ENCODE measurements at regions not wholly inside any gene's neighbourhood (a gene's known extent, or its start where the extent isn't known, plus 50 kb on each side); places are given as distances from the start of the nearest gene placed in this dataset.
A peak's percentile ranks its signal among the peaks of the same experiment; 100 is the strongest.
"Not testable (repeated sequence)": the region's sequence is repeated elsewhere in the genome, so short reads cannot be mapped to it uniquely, and the experiment has no call there.

DNA sequence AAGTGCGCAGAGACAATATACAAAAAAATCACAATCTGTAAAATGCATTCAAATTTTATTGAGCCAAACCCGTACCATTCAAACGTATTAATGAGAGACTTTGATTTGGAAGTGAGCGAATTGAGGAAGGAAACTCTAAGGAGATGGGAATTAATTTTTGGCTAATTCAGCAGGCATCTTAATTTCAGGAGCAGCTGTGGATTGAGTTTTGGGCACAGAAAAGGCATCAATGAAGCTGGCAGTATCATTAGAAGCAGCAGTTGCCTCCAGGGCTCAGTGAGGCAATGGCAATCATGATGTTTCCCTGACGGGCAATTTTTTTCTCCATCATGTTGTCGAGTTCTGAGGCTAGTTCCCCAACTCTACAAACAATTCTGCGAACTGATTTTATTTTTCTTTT lies 2041.6 kb downstream of the NCAM2 start:
- no peaks in the 10 kb centered on the region for H3K9me3 Mint-ChIP-seq
- no peak overlapping the region for H3K4me3 Mint-ChIP-seq
- ATAC-seq (no peak), DNase-seq (no peak)
- H3K27me3 Mint-ChIP-seq: no peaks in the 10 kb centered on the region
- no peak overlapping the region for H3K27ac Mint-ChIP-seq
- no peaks in the 10 kb centered on the region for H3K4me1 Mint-ChIP-seq

DNA sequence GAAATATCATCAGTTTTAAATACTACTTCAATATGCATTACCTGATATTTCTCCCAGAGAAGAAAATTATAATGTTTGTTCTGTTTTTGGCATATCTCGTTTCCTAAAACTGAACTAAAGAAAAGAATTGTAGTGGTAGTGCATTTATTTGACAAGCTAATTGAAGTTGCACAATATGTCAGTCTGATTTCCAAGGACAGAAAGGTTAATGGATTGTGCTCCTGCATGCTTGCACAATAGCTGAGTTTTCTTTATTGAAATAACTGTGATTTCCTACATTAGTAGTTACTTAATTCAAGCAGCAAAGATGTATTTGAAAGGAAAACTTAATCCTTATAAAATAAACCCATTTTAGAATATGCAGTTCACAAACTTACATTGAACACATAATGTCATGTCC lies 2047.7 kb downstream of the NCAM2 start:
- Mint-ChIP-seq H3K4me3 (no peak overlapping the region), H3K27ac (no peak overlapping the region), H3K27me3 (no peaks in the 10 kb centered on the region), H3K4me1 (no peaks in the 10 kb centered on the region), H3K9me3 (peaks cover 0 to 4% of the 10 kb centered on the region in 2 donors)
- DNase-seq (no peak), ATAC-seq (no peak)

DNA sequence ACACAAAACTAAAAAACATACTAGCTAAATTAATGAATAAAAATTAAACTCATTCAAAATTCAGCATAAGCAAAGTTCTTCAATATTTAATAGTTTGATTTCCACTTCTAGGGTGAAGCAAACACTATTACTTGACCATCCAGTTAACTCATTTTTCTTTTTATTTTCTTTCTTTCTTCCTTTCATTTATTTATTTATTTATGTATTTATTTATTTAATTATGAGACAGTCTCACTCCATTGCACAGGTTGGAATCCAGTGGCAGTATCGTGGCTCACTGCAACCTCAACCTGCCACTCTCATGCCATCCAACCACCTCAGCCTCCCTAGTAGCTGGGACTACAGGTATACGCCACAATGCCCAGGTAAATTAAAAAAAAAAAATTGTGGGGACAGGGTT lies 2069.5 kb downstream of the NCAM2 start:
- ATAC-seq (no peak), DNase-seq (no peak)
- H3K27ac Mint-ChIP-seq: no peak overlapping the region
- H3K27me3 Mint-ChIP-seq: no peaks in the 10 kb centered on the region
- H3K4me1 Mint-ChIP-seq: no peaks in the 10 kb centered on the region
- H3K4me3 Mint-ChIP-seq: no peak overlapping the region
- H3K9me3 Mint-ChIP-seq: peaks cover 3 to 11% of the 10 kb centered on the region in 2 donors

DNA sequence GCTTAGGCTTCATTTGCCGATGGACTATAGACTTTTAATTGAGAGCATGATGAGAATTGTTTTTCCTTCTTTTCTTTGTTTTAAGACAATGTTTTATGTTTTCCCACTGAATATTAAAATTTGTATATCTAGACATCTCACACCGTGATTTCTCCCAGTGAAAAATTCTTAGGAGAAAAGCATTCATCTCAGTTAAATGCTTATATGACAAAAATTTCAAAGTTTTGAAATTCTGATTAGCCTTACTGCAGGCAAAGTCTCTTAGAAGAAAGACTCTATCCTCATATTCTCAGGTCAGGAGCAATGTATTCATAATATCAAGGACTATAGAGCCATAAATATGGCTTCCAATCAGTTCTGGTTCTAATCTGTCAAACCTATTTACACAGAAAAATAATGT lies 2085.0 kb downstream of the NCAM2 start:
- Mint-ChIP-seq H3K4me3 (no peak overlapping the region), H3K4me1 (no peaks in the 10 kb centered on the region), H3K27ac (no peak overlapping the region), H3K9me3 (no peaks in the 10 kb centered on the region), H3K27me3 (no peaks in the 10 kb centered on the region)
- ATAC-seq (no peak), DNase-seq (no peak)

DNA sequence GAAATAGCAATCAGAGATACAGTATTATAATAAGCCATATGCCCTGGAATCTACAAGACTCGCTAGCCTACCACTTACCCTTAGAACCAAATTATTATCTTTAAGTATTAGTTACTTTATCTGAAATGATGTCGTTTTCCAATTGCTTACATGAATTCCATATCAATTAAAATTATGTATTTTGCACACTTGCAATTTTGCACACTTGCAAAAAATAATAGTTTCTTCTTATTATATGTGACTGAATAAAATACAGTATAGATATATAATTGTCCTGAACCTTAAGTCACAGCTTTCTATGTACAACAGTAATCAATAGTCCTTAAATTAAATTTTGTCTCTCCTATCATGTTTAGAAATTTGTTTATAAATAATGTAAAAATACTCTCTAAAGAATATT lies 2095.1 kb downstream of the NCAM2 start:
- no peaks in the 10 kb centered on the region for H3K4me1 Mint-ChIP-seq
- H3K9me3 Mint-ChIP-seq: peaks cover 7 to 9% of the 10 kb centered on the region in 2 donors
- DNase-seq (no peak), ATAC-seq (no peak)
- no peaks in the 10 kb centered on the region for H3K27me3 Mint-ChIP-seq
- H3K4me3 Mint-ChIP-seq: no peak overlapping the region
- H3K27ac Mint-ChIP-seq: no peak overlapping the region

DNA sequence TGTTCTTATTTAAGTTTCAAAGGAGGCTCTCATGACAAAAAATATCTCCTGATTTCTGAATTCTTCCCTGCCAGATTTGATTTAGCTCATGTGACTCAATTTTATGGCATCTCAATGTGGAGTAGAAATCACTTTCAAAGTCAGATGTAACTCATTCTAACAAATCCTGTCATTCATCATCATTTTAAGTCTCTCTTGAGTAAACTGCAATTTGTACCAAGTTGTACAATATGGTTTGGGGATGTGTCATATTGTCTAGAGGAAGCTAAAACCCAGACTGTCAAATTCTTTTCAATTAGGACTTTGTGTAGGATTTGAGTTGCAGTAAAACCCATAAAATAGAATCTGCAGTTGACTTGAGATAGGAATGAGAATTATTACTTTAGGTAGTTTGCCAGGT lies 2101.0 kb downstream of the NCAM2 start:
- Mint-ChIP-seq H3K27me3 (no peaks in the 10 kb centered on the region), H3K4me1 (no peaks in the 10 kb centered on the region), H3K27ac (peak overlapping the region in 1 of 2 donors; percentile 3), H3K4me3 (no peak overlapping the region), H3K9me3 (no peaks in the 10 kb centered on the region)
- ATAC-seq (no peak), DNase-seq (no peak)

DNA sequence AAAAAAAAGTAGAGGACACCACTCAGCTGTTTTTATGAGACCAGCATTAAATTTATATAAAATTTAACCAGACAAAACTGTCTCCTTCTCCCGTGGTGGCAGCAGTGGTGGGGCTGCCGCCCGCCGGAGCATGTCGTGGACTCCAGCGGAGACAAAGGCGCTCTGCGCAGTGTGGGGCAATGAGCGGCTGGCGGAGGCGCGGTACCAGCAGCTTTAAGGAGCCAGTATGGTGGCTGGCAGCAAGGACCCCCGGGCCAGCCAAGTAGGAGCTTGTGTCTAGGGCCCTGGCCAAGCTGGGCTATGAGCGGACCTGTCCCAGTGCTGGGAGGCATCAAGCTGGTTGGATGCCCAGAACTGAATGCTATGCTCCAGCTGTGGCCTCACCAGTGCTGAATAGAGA lies 2102.9 kb downstream of the NCAM2 start:
- Mint-ChIP-seq H3K27me3 (no peaks in the 10 kb centered on the region), H3K4me1 (no peaks in the 10 kb centered on the region), H3K9me3 (no peaks in the 10 kb centered on the region), H3K27ac (no peak overlapping the region), H3K4me3 (no peak overlapping the region)
- no peak for ATAC-seq
- DNase-seq: no peak

DNA sequence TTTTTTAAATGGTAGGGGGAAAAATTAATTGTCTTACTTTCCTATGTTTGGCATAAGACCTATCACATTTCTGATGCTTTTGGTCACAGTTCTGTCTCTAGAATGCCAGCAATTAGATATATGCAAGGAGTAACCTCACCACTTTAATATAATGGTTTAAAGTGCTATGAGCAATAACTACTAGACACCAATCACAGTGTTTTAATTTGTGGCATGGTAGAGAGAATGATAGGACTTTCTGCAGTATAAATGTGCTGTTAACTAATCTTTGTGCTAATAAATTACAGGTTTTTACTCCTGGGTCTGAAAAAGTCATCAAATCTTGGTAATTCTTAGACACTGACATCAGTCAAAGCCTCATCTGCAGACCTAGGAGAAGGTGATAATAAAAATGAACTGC lies 2110.3 kb downstream of the NCAM2 start:
- Mint-ChIP-seq H3K4me3 (no peak overlapping the region), H3K4me1 (no peaks in the 10 kb centered on the region), H3K9me3 (no peaks in the 10 kb centered on the region), H3K27me3 (no peaks in the 10 kb centered on the region), H3K27ac (no peak overlapping the region)
- ATAC-seq (no peak), DNase-seq (no peak)

DNA sequence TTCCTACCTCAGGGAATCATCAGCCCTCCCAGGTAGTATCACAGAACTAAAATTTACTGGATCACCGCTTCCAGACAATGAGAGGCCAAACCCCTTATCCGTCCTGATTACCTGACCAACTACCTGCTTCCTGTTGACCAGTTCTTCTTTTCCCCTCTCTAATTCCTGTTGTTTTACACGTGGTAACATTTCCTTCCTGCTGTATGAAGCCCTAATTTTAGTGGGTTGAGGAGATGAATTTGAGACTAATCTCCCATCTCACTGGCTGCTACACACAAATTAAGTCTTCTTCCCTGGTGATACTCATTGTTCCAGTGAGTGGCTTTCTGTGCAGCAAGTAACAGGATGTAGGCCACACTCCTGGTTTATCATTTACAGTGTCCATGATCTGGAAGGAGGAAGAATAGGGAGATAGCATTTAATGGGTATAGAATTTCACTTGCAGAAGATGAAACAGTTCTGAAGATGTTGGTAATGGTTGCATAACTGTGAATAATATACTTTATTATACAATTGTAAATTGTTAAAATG lies 2112.9 kb downstream of the NCAM2 start:
- Mint-ChIP-seq H3K27ac (peak overlapping the region in 1 of 2 donors; percentile 79), H3K4me1 (no peaks in the 10 kb centered on the region), H3K27me3 (no peaks in the 10 kb centered on the region), H3K9me3 (no peaks in the 10 kb centered on the region), H3K4me3 (no peak overlapping the region)
- ATAC-seq: no peak
- DNase-seq: no peak

DNA sequence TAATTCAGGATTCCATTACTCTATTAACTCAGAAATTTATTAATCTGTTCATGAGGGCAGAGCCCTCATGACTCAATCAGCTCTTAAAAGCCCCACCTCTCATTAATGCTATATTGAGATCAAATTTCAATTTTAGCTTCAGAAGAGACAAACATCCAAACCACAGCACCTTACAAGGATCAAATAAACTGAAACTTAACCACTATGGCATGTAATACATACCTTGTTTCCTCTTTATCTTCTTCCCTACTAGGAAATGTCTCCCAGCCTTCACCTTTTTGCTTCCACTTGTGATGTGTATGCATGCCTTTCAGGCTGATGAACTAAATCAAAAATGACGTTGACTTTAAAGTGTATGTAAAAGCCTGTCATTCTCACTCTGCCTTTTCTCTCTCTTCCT lies 2121.3 kb downstream of the NCAM2 start:
- Mint-ChIP-seq H3K27ac (no peak overlapping the region), H3K4me3 (no peak overlapping the region), H3K27me3 (no peaks in the 10 kb centered on the region), H3K4me1 (no peaks in the 10 kb centered on the region), H3K9me3 (no peaks in the 10 kb centered on the region)
- DNase-seq (no peak), ATAC-seq (no peak)

DNA sequence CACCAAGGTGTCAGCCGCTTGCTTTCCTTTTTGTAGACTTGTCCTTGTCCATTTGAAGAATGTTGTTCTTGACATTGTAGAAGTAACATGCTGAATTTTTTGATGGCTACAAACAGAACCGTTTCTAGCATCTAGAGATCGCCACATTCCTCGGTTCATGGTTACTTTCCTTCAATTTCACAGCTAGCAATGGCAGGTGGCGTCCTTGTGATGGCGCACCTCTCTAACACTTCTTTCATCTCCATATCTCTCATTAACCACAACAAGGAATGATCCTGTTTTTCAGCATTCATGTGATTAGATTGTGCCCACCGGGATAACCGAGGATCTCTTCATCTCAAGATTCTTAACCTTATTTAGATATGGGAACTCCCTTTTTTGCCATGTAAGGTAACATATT lies 2129.8 kb downstream of the NCAM2 start:
- no peak overlapping the region for H3K4me3 Mint-ChIP-seq
- ATAC-seq: no peak
- H3K9me3 Mint-ChIP-seq: no peaks in the 10 kb centered on the region
- no peak overlapping the region for H3K27ac Mint-ChIP-seq
- no peaks in the 10 kb centered on the region for H3K27me3 Mint-ChIP-seq
- no peak for DNase-seq
- H3K4me1 Mint-ChIP-seq: no peaks in the 10 kb centered on the region

DNA sequence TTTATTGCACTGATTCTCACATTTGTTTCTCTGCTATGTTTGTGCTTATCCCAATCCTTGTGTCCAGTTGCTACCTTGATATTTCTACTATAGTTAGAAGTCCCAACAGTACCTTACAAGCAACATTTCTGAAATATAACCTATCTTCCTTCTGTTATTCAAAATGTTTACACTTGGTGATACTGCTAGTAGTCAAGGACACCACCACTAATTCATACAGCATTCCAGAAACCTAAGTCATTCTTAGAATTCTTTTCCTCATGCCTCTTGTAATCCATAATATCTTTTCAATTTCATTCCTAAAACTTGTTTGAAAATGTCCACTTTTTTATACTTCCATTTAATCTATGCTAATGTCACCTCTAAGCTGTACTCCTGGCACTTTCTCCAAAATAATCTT lies 2132.1 kb downstream of the NCAM2 start:
- no peak overlapping the region for H3K27ac Mint-ChIP-seq
- H3K27me3 Mint-ChIP-seq: no peaks in the 10 kb centered on the region
- H3K9me3 Mint-ChIP-seq: peaks cover 0 to 6% of the 10 kb centered on the region in 2 donors
- H3K4me1 Mint-ChIP-seq: no peaks in the 10 kb centered on the region
- no peak overlapping the region for H3K4me3 Mint-ChIP-seq
- DNase-seq (no peak), ATAC-seq (no peak)

DNA sequence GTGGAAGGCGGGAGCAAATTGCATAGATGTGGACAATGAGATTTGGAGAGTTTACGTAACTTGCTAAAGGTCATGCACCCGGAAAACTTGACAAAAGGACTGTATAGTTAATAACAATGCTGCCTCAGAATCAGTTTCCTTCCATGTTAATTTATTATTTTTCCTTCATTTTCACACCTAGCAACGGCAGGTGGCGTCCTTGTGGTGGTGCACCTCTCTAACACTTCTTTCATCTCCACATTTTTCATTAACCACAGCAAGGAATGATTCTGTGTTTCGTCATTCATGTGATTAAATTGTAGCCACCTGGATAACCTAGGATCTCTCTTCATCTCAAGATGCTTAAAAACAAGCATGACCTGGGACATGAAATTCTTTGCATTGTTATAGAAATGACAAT lies 2133.0 kb downstream of the NCAM2 start:
- Mint-ChIP-seq H3K27ac (no peak overlapping the region), H3K27me3 (no peaks in the 10 kb centered on the region), H3K9me3 (peaks cover 0 to 12% of the 10 kb centered on the region in 2 donors), H3K4me3 (no peak overlapping the region), H3K4me1 (no peaks in the 10 kb centered on the region)
- no peak for DNase-seq
- ATAC-seq: no peak

DNA sequence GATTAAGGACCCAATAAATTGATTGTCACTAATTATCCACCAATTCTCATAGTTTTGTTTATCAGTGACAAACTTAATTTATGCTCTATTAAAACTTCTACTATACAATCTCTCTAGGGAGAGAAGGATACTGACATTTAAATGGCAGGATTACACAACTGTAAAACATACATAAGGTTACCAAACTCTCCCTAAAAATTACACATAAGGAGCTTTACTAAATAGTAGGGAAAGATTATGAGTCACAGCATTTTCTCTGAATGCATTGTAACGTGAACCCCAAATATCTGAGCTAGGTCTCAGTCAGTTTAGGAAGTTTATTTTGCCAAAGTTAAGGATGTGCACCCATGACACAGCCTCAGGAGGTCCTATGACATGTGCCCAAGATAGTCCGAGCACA lies 2140.6 kb downstream of the NCAM2 start:
- DNase-seq: no peak
- Mint-ChIP-seq H3K9me3 (peaks cover 4 to 12% of the 10 kb centered on the region in 2 donors), H3K27me3 (no peaks in the 10 kb centered on the region), H3K4me1 (no peaks in the 10 kb centered on the region), H3K4me3 (no peak overlapping the region), H3K27ac (no peak overlapping the region)
- ATAC-seq: no peak

DNA sequence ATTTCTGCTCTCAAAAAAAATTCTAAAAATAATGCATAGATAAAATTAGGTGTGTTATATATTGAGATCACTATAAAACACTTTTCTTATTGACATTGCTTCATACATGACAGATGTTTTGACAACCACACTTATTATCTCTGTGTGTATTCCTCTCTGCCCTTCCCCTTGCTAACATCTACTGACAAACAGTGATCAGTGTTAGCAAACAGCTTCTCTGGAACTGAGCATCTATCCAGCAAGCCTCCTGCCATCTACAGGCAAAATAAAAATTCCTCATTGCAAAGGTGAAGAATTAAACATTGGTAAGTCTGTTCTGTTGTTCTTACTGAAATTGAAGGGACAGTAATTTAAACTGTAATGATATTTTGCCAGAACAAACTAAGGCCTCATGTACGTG lies 2153.9 kb downstream of the NCAM2 start:
- no peak for DNase-seq
- H3K9me3 Mint-ChIP-seq: no peaks in the 10 kb centered on the region
- no peak for ATAC-seq
- H3K4me3 Mint-ChIP-seq: no peak overlapping the region
- peak overlapping the region in 1 of 2 donors; percentile 46 for H3K27ac Mint-ChIP-seq
- no peaks in the 10 kb centered on the region for H3K4me1 Mint-ChIP-seq
- H3K27me3 Mint-ChIP-seq: no peaks in the 10 kb centered on the region

DNA sequence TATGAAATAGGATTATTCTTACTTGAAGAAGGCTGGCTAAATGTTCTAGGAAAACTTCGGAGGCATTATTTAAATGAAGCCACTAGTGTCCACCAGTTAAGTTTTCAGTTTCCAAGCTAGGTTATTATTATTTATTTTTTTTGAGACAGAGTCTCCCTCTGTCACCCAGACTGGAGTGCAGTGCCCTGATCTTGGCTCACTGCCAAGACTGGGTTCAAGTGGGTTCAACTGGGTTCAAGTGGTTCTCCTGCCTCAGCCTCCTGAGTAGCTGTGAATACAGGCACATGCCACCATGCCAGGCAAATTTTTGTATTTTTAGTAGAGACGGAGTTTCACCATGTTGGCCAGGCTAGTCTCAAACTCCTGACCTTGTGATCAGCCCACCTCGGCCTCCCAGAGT lies 2155.6 kb downstream of the NCAM2 start:
- H3K4me1 Mint-ChIP-seq, H3K27ac Mint-ChIP-seq, ATAC-seq, DNase-seq, H3K9me3 Mint-ChIP-seq, H3K4me3 Mint-ChIP-seq, H3K27me3 Mint-ChIP-seq: not testable (repeated sequence)

DNA sequence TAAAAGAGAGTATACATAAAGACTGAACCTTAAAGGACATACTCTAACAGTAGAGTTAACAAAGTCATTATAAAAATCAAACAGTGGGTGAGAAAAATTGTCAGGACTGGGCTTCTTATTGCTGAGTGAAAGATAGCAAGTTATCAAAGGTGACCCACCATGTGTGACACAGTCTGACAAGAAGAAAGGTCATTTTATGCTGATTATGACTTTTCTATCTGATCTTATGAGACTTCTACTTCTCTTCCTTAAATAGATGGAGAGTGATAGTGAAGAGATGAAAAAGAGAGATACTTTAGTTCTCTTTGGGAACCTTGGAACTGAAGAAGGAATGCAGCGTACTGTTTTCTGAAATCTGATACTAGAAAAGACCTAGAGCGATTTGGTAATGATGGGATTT lies 2157.1 kb downstream of the NCAM2 start:
- Mint-ChIP-seq H3K27ac (no peak overlapping the region), H3K4me3 (no peak overlapping the region)
- no peak for DNase-seq

More for the DNA sequence above, 2157.1 kb downstream of the NCAM2 start:
- H3K4me1 Mint-ChIP-seq: no peaks in the 10 kb centered on the region
- no peaks in the 10 kb centered on the region for H3K27me3 Mint-ChIP-seq
- no peaks in the 10 kb centered on the region for H3K9me3 Mint-ChIP-seq
- no peak for ATAC-seq

Measured in stimulated activated naive CD8-positive, alpha-beta T cell treated with anti-CD3 and anti-CD28 coated beads, Interleukin-15, amount 100 ng/mL, for 72 hours (primary cell).